Activated CD4-positive, alpha-beta T cell treated with anti-CD3 and anti-CD28 coated beads, Interleukin-2, amount 50 U/mL, for 24 hours (primary cell): ENCODE measurements at regions not wholly inside any gene's neighbourhood (a gene's known extent, or its start where the extent isn't known, plus 50 kb on each side); places are given as distances from the start of the nearest gene placed in this dataset.

Experiments
- DNase-seq, 2 donors: peaks; one replicate each; pipeline ENCODE4 v3.0.0-alpha.2; 2020; ENCODE audit warnings: low read depth in 1 of 2, low spot score in 1 of 2

- DNase-seq = no peak
Measured at GRCh38 chr12:92288561-92288960, 142.9 kb upstream of the BTG1 start.

GRCh38 chr12:92278378-92278828 is 132.8 kb upstream of the BTG1 start:
- no peak for DNase-seq

GRCh38 chr12:92277795-92278194 is 132.1 kb upstream of the BTG1 start:
- DNase-seq = no peak

- no peak for DNase-seq
Measured at GRCh38 chr12:92276276-92276675, 130.6 kb upstream of the BTG1 start.

- no peak for DNase-seq
Measured at GRCh38 chr12:92275443-92276154, 130.0 kb upstream of the BTG1 start.

GRCh38 chr12:92273076-92273475 is 127.4 kb upstream of the BTG1 start:
- no peak for DNase-seq

GRCh38 chr12:92272061-92272964 is 126.7 kb upstream of the BTG1 start:
- DNase-seq = no peak

- DNase-seq = no peak
Measured at GRCh38 chr12:92271341-92271740, 125.7 kb upstream of the BTG1 start.

GRCh38 chr12:92270521-92270920 is 124.9 kb upstream of the BTG1 start:
- DNase-seq = no peak

GRCh38 chr12:92268946-92269345 is 123.3 kb upstream of the BTG1 start:
- DNase-seq = no peak

GRCh38 chr12:92261692-92262091 is 116.0 kb upstream of the BTG1 start:
- DNase-seq = no peak

- DNase-seq = no peak
Measured at GRCh38 chr12:92261071-92261470, 115.4 kb upstream of the BTG1 start.

GRCh38 chr12:92259696-92260251 is 114.1 kb upstream of the BTG1 start:
- no peak for DNase-seq

- no peak for DNase-seq
Measured at GRCh38 chr12:92259291-92259690, 113.6 kb upstream of the BTG1 start.

GRCh38 chr12:92257261-92257660 is 111.6 kb upstream of the BTG1 start:
- no peak for DNase-seq

- no peak for DNase-seq
Measured at GRCh38 chr12:92255741-92256140, 110.1 kb upstream of the BTG1 start.

- DNase-seq = no peak
Measured at GRCh38 chr12:92253301-92253700, 107.7 kb upstream of the BTG1 start.

GRCh38 chr12:92248977-92249376 is 103.3 kb upstream of the BTG1 start:
- no peak for DNase-seq

GRCh38 chr12:92244036-92244435 is 98.4 kb upstream of the BTG1 start:
- DNase-seq = no peak

GRCh38 chr12:92242907-92243306 is 97.3 kb upstream of the BTG1 start:
- no peak for DNase-seq

GRCh38 chr12:92237762-92238523 is 92.3 kb upstream of the BTG1 start:
- DNase-seq = no peak
